ENCODE measurements at regions not wholly inside any gene's neighbourhood (a gene's known extent, or its start where the extent isn't known, plus 50 kb on each side); places are given as distances from the start of the nearest gene placed in this dataset.
A peak's percentile ranks its signal among the peaks of the same experiment; 100 is the strongest.

GRCh38 chr3:153658136-153658535, 463.1 kb upstream of the ARHGEF26 start:
- Histone ChIP-seq H3K9ac (ENCODE audit: low read length) (no peak overlapping the region), H3K18ac (ENCODE audit: low read length) (no peak overlapping the region), H3K27me3 (ENCODE audit: insufficient read depth, low read length) (no peaks in the 10 kb centered on the region), H3K79me2 (ENCODE audit: control insufficient read depth, insufficient read depth, low read length, poor library complexity) (no peaks in the 10 kb centered on the region), H4K8ac (ENCODE audit: low read depth, low read length) (no peak overlapping the region), H3K14ac (ENCODE audit: low read length) (no peak overlapping the region), H3K4me2 (ENCODE audit: low read length) (no peak overlapping the region), H2AFZ (ENCODE audit: insufficient read depth, low read length, poor library complexity) (no peak overlapping the region), H2BK5ac (ENCODE audit: low read depth, low read length, poor library complexity) (no peak overlapping the region), H3K79me1 (ENCODE audit: low read length) (no peaks in the 10 kb centered on the region), H3K36me3 (ENCODE audit: control insufficient read depth in 1 of 2, insufficient read depth in 2 of 2, low read length in 2 of 2) (no peaks in the 10 kb centered on the region), H4K91ac (ENCODE audit: low read depth, low read length) (no peak overlapping the region), H3K4ac (ENCODE audit: low read depth, low read length) (no peak overlapping the region), H4K12ac (ENCODE audit: low read depth, low read length) (no peak overlapping the region), H3K27ac (ENCODE audit: low read depth, low read length) (no peak overlapping the region), H3K4me3 (ENCODE audit: low read depth, low read length) (no peak overlapping the region), H2AK5ac (ENCODE audit: low read length) (no peak overlapping the region), H3K4me1 (ENCODE audit: control insufficient read depth in 1 of 2, insufficient read depth in 2 of 2, low read length in 2 of 2) (no peaks in the 10 kb centered on the region), H3K23ac (ENCODE audit: low read length) (no peak overlapping the region), H2BK120ac (ENCODE audit: insufficient read depth, low read length, poor library complexity) (no peak overlapping the region), H3K9me3 (ENCODE audit: insufficient read depth, low read depth, low read length) (no peaks in the 10 kb centered on the region), H2BK12ac (ENCODE audit: low read length) (no peak overlapping the region)
- DNase-seq: peak in 1 of 2 donors; percentile 50

GRCh38 chr3:153666991-153667740, 454.0 kb upstream of the ARHGEF26 start:
- Histone ChIP-seq H3K14ac (ENCODE audit: low read length) (no peak overlapping the region), H3K4me2 (ENCODE audit: low read length) (no peak overlapping the region), H3K79me2 (ENCODE audit: control insufficient read depth, insufficient read depth, low read length, poor library complexity) (no peaks in the 10 kb centered on the region), H3K9me3 (ENCODE audit: insufficient read depth, low read depth, low read length) (no peaks in the 10 kb centered on the region), H3K79me1 (ENCODE audit: low read length) (no peaks in the 10 kb centered on the region), H2BK120ac (ENCODE audit: insufficient read depth, low read length, poor library complexity) (no peak overlapping the region), H3K9ac (ENCODE audit: low read length) (no peak overlapping the region), H3K4me3 (ENCODE audit: low read depth, low read length) (no peak overlapping the region), H3K4me1 (ENCODE audit: control insufficient read depth in 1 of 2, insufficient read depth in 2 of 2, low read length in 2 of 2) (no peaks in the 10 kb centered on the region), H3K4ac (ENCODE audit: low read depth, low read length) (no peak overlapping the region), H4K12ac (ENCODE audit: low read depth, low read length) (no peak overlapping the region), H4K91ac (ENCODE audit: low read depth, low read length) (no peak overlapping the region), H2AFZ (ENCODE audit: insufficient read depth, low read length, poor library complexity) (no peak overlapping the region), H2BK12ac (ENCODE audit: low read length) (no peak overlapping the region), H2BK5ac (ENCODE audit: low read depth, low read length, poor library complexity) (no peak overlapping the region), H3K23ac (ENCODE audit: low read length) (no peak overlapping the region), H3K36me3 (ENCODE audit: control insufficient read depth in 1 of 2, insufficient read depth in 2 of 2, low read length in 2 of 2) (no peaks in the 10 kb centered on the region), H3K18ac (ENCODE audit: low read length) (no peak overlapping the region), H3K27me3 (ENCODE audit: insufficient read depth, low read length) (no peaks in the 10 kb centered on the region), H3K27ac (ENCODE audit: low read depth, low read length) (no peak overlapping the region), H2AK5ac (ENCODE audit: low read length) (no peak overlapping the region), H4K8ac (ENCODE audit: low read depth, low read length) (no peak overlapping the region)
- no CpG with 5 or more reads among the region's 7 CpGs for WGBS (ENCODE audit: extremely low coverage, insufficient coverage, insufficient read length)
- no peak for DNase-seq

DNA sequence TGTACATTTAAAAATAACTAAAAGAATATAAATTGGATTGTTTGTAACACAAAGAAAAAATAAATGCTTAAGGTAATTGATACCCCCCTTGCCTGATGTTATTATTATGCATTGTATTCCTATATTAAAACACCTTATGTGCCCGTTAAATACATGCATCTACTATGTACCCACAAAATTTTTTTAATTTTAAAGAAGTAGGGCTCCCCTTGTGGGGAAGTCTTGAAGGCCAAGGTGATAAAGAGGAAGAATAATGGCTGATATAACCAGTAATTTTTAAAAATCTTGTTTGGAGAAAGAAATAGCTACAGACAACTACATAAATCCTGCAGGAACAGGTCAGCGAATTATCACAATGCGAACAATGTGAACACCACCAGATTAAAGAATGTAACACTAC, 451.7 kb upstream of the ARHGEF26 start:
- H2BK120ac ChIP-seq (ENCODE audit: insufficient read depth, low read length, poor library complexity): no peak overlapping the region
- H3K4me1 ChIP-seq (ENCODE audit: control insufficient read depth in 1 of 2, insufficient read depth in 2 of 2, low read length in 2 of 2): no peaks in the 10 kb centered on the region
- H2BK5ac ChIP-seq (ENCODE audit: low read depth, low read length, poor library complexity): no peak overlapping the region
- H4K12ac ChIP-seq (ENCODE audit: low read depth, low read length): no peak overlapping the region
- no peak overlapping the region for H3K27ac ChIP-seq (ENCODE audit: low read depth, low read length)
- H3K4me2 ChIP-seq (ENCODE audit: low read length): no peak overlapping the region
- no peak overlapping the region for H3K9ac ChIP-seq (ENCODE audit: low read length)
- no peak overlapping the region for H4K91ac ChIP-seq (ENCODE audit: low read depth, low read length)
- H3K27me3 ChIP-seq (ENCODE audit: insufficient read depth, low read length): no peaks in the 10 kb centered on the region
- H3K79me1 ChIP-seq (ENCODE audit: low read length): no peaks in the 10 kb centered on the region
- DNase-seq: no peak
- H3K4ac ChIP-seq (ENCODE audit: low read depth, low read length): no peak overlapping the region
- no peaks in the 10 kb centered on the region for H3K36me3 ChIP-seq (ENCODE audit: control insufficient read depth in 1 of 2, insufficient read depth in 2 of 2, low read length in 2 of 2)
- no peak overlapping the region for H3K14ac ChIP-seq (ENCODE audit: low read length)
- no peak overlapping the region for H2BK12ac ChIP-seq (ENCODE audit: low read length)
- no peaks in the 10 kb centered on the region for H3K79me2 ChIP-seq (ENCODE audit: control insufficient read depth, insufficient read depth, low read length, poor library complexity)
- H2AK5ac ChIP-seq (ENCODE audit: low read length): no peak overlapping the region
- no peak overlapping the region for H3K23ac ChIP-seq (ENCODE audit: low read length)
- no peaks in the 10 kb centered on the region for H3K9me3 ChIP-seq (ENCODE audit: insufficient read depth, low read depth, low read length)
- H2AFZ ChIP-seq (ENCODE audit: insufficient read depth, low read length, poor library complexity): no peak overlapping the region
- no peak overlapping the region for H3K18ac ChIP-seq (ENCODE audit: low read length)
- no CpG with 5 or more reads among the region's 3 CpGs for WGBS (ENCODE audit: extremely low coverage, insufficient coverage, insufficient read length)
- no peak overlapping the region for H4K8ac ChIP-seq (ENCODE audit: low read depth, low read length)
- H3K4me3 ChIP-seq (ENCODE audit: low read depth, low read length): no peak overlapping the region

DNA sequence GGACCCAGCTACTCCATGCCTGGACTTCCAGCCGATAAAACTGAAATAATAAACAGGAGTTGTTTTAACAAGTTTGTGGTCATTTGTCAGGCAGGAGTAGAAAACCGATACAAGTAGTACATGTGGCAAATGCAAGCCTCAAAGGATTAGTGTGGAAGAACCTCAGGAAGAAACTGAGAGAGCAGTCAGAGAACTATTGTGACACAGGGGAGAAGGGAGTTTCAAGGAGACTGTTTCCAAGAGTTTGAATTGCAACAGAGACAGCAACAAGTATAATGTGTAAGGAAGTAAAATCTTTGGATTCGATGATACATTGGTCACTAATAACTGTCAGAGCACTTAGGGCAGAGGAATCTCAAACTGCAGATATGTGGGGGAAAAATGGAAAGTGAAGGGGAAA, 450.6 kb upstream of the ARHGEF26 start:
- H3K4me3 ChIP-seq (ENCODE audit: low read depth, low read length): no peak overlapping the region

More for the DNA sequence above, 450.6 kb upstream of the ARHGEF26 start:
- Histone ChIP-seq H3K4me2 (ENCODE audit: low read length) (no peak overlapping the region), H4K12ac (ENCODE audit: low read depth, low read length) (no peak overlapping the region), H2BK12ac (ENCODE audit: low read length) (no peak overlapping the region), H3K79me2 (ENCODE audit: control insufficient read depth, insufficient read depth, low read length, poor library complexity) (no peaks in the 10 kb centered on the region), H3K23ac (ENCODE audit: low read length) (no peak overlapping the region), H3K4ac (ENCODE audit: low read depth, low read length) (no peak overlapping the region), H3K36me3 (ENCODE audit: control insufficient read depth in 1 of 2, insufficient read depth in 2 of 2, low read length in 2 of 2) (no peaks in the 10 kb centered on the region), H3K18ac (ENCODE audit: low read length) (no peak overlapping the region), H3K14ac (ENCODE audit: low read length) (no peak overlapping the region), H2AK5ac (ENCODE audit: low read length) (no peak overlapping the region), H3K9me3 (ENCODE audit: insufficient read depth, low read depth, low read length) (no peaks in the 10 kb centered on the region), H2BK5ac (ENCODE audit: low read depth, low read length, poor library complexity) (no peak overlapping the region), H3K79me1 (ENCODE audit: low read length) (no peaks in the 10 kb centered on the region), H4K8ac (ENCODE audit: low read depth, low read length) (no peak overlapping the region), H2BK120ac (ENCODE audit: insufficient read depth, low read length, poor library complexity) (no peak overlapping the region), H2AFZ (ENCODE audit: insufficient read depth, low read length, poor library complexity) (no peak overlapping the region), H4K91ac (ENCODE audit: low read depth, low read length) (no peak overlapping the region), H3K27ac (ENCODE audit: low read depth, low read length) (no peak overlapping the region), H3K27me3 (ENCODE audit: insufficient read depth, low read length) (no peaks in the 10 kb centered on the region), H3K9ac (ENCODE audit: low read length) (no peak overlapping the region), H3K4me1 (ENCODE audit: control insufficient read depth in 1 of 2, insufficient read depth in 2 of 2, low read length in 2 of 2) (no peaks in the 10 kb centered on the region)
- DNase-seq: no peak
- WGBS (ENCODE audit: extremely low coverage, insufficient coverage, insufficient read length): no CpG with 5 or more reads among the region's 3 CpGs

Measured in trophoblast cell (in vitro differentiated cells and primary cell).